Mesodermal cell (in vitro differentiated cells): ENCODE measurements at regions not wholly inside any gene's neighbourhood (a gene's known extent, or its start where the extent isn't known, plus 50 kb on each side); places are given as distances from the start of the nearest gene placed in this dataset.
"Not testable (repeated sequence)": the region's sequence is repeated elsewhere in the genome, so short reads cannot be mapped to it uniquely, and the experiment has no call there.

Source experiments
- H3K27ac ChIP-seq: 2 replicates; pipeline ENCODE4 v1.7.0; 2013; ENCODE audit warnings: mild to moderate bottlenecking, low read depth, low read length, moderate library complexity; ENCODE audit not compliant: severe bottlenecking
- H3K36me3 ChIP-seq: 2 replicates; pipeline ENCODE4 v1.7.1; 2013; ENCODE audit warnings: mild to moderate bottlenecking, low read length, moderate library complexity; ENCODE audit not compliant: control insufficient read depth, insufficient read depth
- H3K4me1 ChIP-seq: one replicate; pipeline ENCODE4 v1.7.1; 2013; ENCODE audit warnings: mild to moderate bottlenecking, low read length; ENCODE audit not compliant: insufficient read depth, control insufficient read depth, poor library complexity, severe bottlenecking
- H3K4me3 ChIP-seq: 2 replicates; pipeline ENCODE4 v1.7.0; 2013; ENCODE audit warnings: low read length, control low read depth, mild to moderate bottlenecking; ENCODE audit not compliant: insufficient read depth, poor library complexity, severe bottlenecking; ENCODE audit errors: extremely low read depth
- H3K9me3 ChIP-seq: 2 replicates; pipeline ENCODE4 v1.7.1; 2013; ENCODE audit warnings: mild to moderate bottlenecking, low read length, moderate library complexity; ENCODE audit not compliant: control insufficient read depth
- WGBS, 2 experiments: methylation state at CpG; one replicate each; pipeline ENCODE4 v1.1.5; 2013; ENCODE audit warnings: missing lambda C conversion rate in 2 of 2; ENCODE audit not compliant: insufficient coverage in 2 of 2; 5-methylcytosine and 5-hydroxymethylcytosine counted together

GRCh38 chr2:242064364-242065250 is 195.1 kb downstream of the RTP5 start:
- peaks cover 4% of the 10 kb centered on the region for H3K9me3 ChIP-seq
- WGBS, 2 experiments: 85 to 93% methylated on average over 15 of the region's 19 CpGs
- H3K4me1 ChIP-seq: no peaks in the 10 kb centered on the region
- no peak overlapping the region for H3K4me3 ChIP-seq
- H3K36me3 ChIP-seq: no peaks in the 10 kb centered on the region
- H3K27ac ChIP-seq: no peak overlapping the region

GRCh38 chr2:242065426-242065825 is 195.9 kb downstream of the RTP5 start:
- H3K36me3 ChIP-seq: no peaks in the 10 kb centered on the region
- 86 to 98% methylated on average over 4 to 7 of the region's 11 CpGs for WGBS, 2 experiments

GRCh38 chr2:242069018-242069417 is 199.5 kb downstream of the RTP5 start:
- Histone ChIP-seq H3K4me1 (no peaks in the 10 kb centered on the region), H3K36me3 (no peaks in the 10 kb centered on the region), H3K27ac (no peak overlapping the region), H3K9me3 (no peaks in the 10 kb centered on the region), H3K4me3 (no peak overlapping the region)
- WGBS, 2 experiments: 92 to 98% methylated on average over 5 to 7 of the region's 7 CpGs

More at GRCh38 chr2:242065426-242065825, 195.9 kb downstream of the RTP5 start:
- Histone ChIP-seq H3K27ac (no peak overlapping the region), H3K4me3 (no peak overlapping the region), H3K9me3 (peaks cover 4% of the 10 kb centered on the region), H3K4me1 (no peaks in the 10 kb centered on the region)

- H3K4me1 ChIP-seq, H3K36me3 ChIP-seq, H3K4me3 ChIP-seq, H3K9me3 ChIP-seq, H3K27ac ChIP-seq: not testable (repeated sequence)
- 65 to 90% methylated on average over 6 of the region's 12 CpGs for WGBS, 2 experiments
These were observed 200.4 kb downstream of the RTP5 start for GRCh38 chr2:242069938-242070395.

GRCh38 chr2:242070726-242071125 is 201.2 kb downstream of the RTP5 start:
- WGBS, 2 experiments: 82 to 83% methylated on average over 6 to 11 of the region's 11 CpGs
- not testable (repeated sequence) for H3K4me1 ChIP-seq, H3K9me3 ChIP-seq, H3K36me3 ChIP-seq, H3K27ac ChIP-seq, H3K4me3 ChIP-seq

- H3K27ac ChIP-seq, H3K9me3 ChIP-seq, H3K4me3 ChIP-seq, H3K4me1 ChIP-seq, H3K36me3 ChIP-seq: not testable (repeated sequence)
- 90% methylated on average over 4 to 5 of the region's 7 CpGs for WGBS, 2 experiments
These were observed 201.8 kb downstream of the RTP5 start for GRCh38 chr2:242071377-242071776.

DNA sequence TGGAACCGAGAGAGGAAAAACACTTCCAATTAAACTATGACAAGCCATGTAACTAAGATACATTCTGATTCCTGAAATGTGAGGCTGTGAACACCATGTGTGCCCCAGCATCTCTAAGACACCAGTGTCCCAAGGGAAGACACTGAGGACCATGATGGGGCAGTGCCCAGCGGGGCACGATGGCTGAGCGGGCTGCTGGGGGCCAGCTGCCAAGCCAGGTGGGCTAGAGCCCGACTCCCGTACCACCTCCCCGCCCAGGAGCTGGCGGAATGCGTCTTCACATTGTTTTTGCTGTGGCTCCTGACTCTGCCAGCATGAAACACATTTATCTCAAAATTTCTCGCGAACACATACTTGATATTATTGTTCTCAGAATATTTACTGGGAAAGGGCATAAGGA is 202.4 kb downstream of the RTP5 start:
- H3K36me3 ChIP-seq, H3K4me1 ChIP-seq, H3K4me3 ChIP-seq, H3K27ac ChIP-seq, H3K9me3 ChIP-seq: not testable (repeated sequence)
- 82% methylated on average over 5 of the region's 11 CpGs for WGBS, 2 experiments

DNA sequence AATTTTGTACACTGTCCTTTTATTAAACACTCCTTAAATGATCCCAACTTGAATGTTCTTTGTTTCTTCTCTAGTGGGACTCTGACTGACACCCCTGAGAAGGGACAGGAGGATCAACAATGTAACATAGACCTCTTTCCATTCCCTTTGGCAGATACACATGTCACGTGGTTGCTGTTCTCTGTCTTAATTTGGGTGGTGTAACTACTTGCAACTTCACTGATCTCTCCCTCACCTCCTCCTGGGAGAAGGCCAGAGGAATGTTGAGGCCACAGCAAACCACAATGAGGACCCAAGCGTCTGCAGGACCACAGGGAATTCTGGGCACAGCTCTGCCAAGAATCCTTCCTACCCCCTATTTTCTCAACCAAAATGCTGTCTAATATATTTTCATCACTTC is 205.6 kb downstream of the RTP5 start:
- Histone ChIP-seq H3K4me1 (no peaks in the 10 kb centered on the region), H3K36me3 (no peaks in the 10 kb centered on the region), H3K4me3 (no peak overlapping the region), H3K27ac (no peak overlapping the region), H3K9me3 (no peaks in the 10 kb centered on the region)
- WGBS, 2 experiments: 67 to 71% methylated on average over 1 of the region's 2 CpGs

DNA sequence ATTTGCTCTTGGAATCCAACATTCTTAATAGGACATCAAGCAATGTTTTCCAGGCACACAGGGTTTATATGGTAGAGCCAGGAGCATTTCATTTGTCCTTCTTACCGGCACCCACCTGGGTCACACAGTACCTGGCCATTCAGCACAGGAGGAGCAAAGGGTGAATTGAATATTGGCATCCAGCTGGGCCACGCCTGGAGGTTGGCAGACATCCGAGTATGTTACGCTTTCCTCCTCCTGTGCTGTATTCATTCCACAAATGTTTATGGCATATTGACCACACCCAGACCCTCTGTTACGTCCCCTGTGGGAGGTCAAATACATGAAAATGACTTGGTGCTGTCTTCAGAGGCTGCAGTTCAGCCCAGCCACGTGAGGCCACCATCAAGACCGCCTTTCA is 206.2 kb downstream of the RTP5 start:
- Histone ChIP-seq H3K36me3 (no peaks in the 10 kb centered on the region), H3K4me3 (no peak overlapping the region), H3K9me3 (no peaks in the 10 kb centered on the region), H3K27ac (no peak overlapping the region), H3K4me1 (no peaks in the 10 kb centered on the region)
- 75 to 86% methylated on average over 1 to 5 of the region's 7 CpGs for WGBS, 2 experiments

DNA sequence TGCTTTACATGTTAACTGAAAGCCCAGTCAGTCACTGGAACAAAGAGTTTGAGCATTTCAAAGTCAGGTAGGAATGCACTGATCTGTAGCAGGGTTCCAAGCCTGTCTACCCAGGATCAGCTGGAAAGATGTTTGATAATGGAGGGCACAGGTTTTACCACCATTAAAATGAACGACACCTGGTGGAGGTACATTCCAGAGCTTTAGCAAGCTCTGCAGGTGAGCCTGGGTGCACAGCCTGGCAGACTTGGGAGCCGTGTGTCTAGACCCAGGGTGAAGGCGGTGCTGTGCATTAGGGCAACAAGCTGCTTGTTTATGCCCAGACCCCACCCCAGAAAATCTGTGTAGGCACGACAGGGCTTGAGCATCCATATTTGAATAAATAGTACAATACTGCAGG is 206.7 kb downstream of the RTP5 start:
- not testable (repeated sequence) for H3K4me3 ChIP-seq, H3K9me3 ChIP-seq, H3K27ac ChIP-seq, H3K36me3 ChIP-seq, H3K4me1 ChIP-seq
- 80 to 84% methylated on average over 1 to 3 of the region's 4 CpGs for WGBS, 2 experiments

DNA sequence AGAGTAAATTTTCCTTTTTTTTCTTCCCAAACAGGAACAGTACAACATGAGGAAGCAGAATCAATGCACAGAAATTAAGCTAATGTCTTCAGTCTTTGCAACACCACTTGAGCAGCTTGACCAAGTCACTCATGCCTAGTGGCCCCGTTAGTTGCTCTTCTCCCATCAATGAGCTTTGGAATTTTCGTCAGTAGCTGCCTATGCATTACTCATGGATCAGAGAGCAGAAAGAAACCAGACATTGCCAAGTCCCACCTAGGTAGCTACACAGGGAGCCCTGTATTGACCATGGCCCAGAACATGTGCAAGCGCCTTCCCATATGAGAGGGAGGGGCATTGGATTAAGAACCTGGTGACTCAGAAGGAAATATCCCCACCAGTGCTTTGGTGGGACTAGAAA is 208.9 kb downstream of the RTP5 start:
- not testable (repeated sequence) for H3K4me3 ChIP-seq, H3K36me3 ChIP-seq, H3K4me1 ChIP-seq, H3K27ac ChIP-seq, H3K9me3 ChIP-seq
- WGBS, 2 experiments: 69 to 72% methylated on average over 2 of the region's 3 CpGs
